Progenitor cell of endocrine pancreas (in vitro differentiated cells): ENCODE measurements at regions not wholly inside any gene's neighbourhood (a gene's known extent, or its start where the extent isn't known, plus 50 kb on each side); places are given as distances from the start of the nearest gene placed in this dataset.

Experiments used
- DNase-seq: peaks from one replicate; pipeline ENCODE4 v3.0.0; 2021; ENCODE audit warnings: low spot score; ENCODE audit not compliant: unreplicated experiment
- H3K27ac Mint-ChIP-seq: 2 replicates; pipeline ENCODE4 v1.8.0; 2021; ENCODE audit warnings: mild to moderate bottlenecking, moderate library complexity, mixed read lengths
- H3K27me3 Mint-ChIP-seq: 2 replicates; pipeline ENCODE4 v1.8.0; 2021; ENCODE audit warnings: mixed read lengths
- H3K36me3 Mint-ChIP-seq: 2 replicates; pipeline ENCODE4 v1.8.0; 2022; ENCODE audit warnings: mixed read lengths; ENCODE audit not compliant: insufficient read depth
- H3K4me1 Mint-ChIP-seq: 2 replicates; pipeline ENCODE4 v1.8.0; 2021; ENCODE audit warnings: low read depth, mixed read lengths
- H3K4me3 Mint-ChIP-seq: 2 replicates; pipeline ENCODE4 v1.8.0; 2021; ENCODE audit warnings: low read depth, mild to moderate bottlenecking, moderate library complexity, mixed read lengths
- H3K9me3 Mint-ChIP-seq: 2 replicates; pipeline ENCODE4 v1.8.0; 2021; ENCODE audit warnings: low read depth, mixed read lengths
- CTCF ChIP-seq: fragments of 200-600 bp; sonication (generic); IDR thresholded peaks from one replicate; pipeline ENCODE4 v1.5.0; 2021; ENCODE audit warnings: antibody characterized with exemption, mild to moderate bottlenecking; ENCODE audit not compliant: unreplicated experiment

- Mint-ChIP-seq H3K4me1 (peaks cover 7% of the 10 kb centered on the region), H3K9me3 (no peaks in the 10 kb centered on the region), H3K36me3 (no peaks in the 10 kb centered on the region), H3K27me3 (peaks cover 4% of the 10 kb centered on the region), H3K27ac (no peak overlapping the region), H3K4me3 (no peak overlapping the region)
- TF ChIP-seq CTCF: no peak
- no peak for DNase-seq
Observed at GRCh38 chr9:126049896-126050604, 276.6 kb upstream of the MVB12B start.

GRCh38 chr9:126050605-126050990, 276.0 kb upstream of the MVB12B start:
- peaks cover 4% of the 10 kb centered on the region for H3K27me3 Mint-ChIP-seq
- no peaks in the 10 kb centered on the region for H3K9me3 Mint-ChIP-seq
- no peak for TF ChIP-seq CTCF
- no peak overlapping the region for H3K27ac Mint-ChIP-seq
- H3K4me1 Mint-ChIP-seq: peaks cover 7% of the 10 kb centered on the region
- no peak overlapping the region for H3K4me3 Mint-ChIP-seq
- no peaks in the 10 kb centered on the region for H3K36me3 Mint-ChIP-seq
- no peak for DNase-seq

- peaks cover 4% of the 10 kb centered on the region for H3K27me3 Mint-ChIP-seq
- H3K27ac Mint-ChIP-seq: no peak overlapping the region
- H3K4me3 Mint-ChIP-seq: no peak overlapping the region
- H3K9me3 Mint-ChIP-seq: no peaks in the 10 kb centered on the region
- peaks cover 7% of the 10 kb centered on the region for H3K4me1 Mint-ChIP-seq
- no peak for DNase-seq
- no peaks in the 10 kb centered on the region for H3K36me3 Mint-ChIP-seq
- TF ChIP-seq CTCF: no peak
Observed at GRCh38 chr9:126051446-126052130, 275.0 kb upstream of the MVB12B start.

- H3K36me3 Mint-ChIP-seq: no peaks in the 10 kb centered on the region
- H3K27me3 Mint-ChIP-seq: peaks cover 4% of the 10 kb centered on the region
- H3K4me3 Mint-ChIP-seq: no peak overlapping the region
- DNase-seq: no peak
- H3K9me3 Mint-ChIP-seq: no peaks in the 10 kb centered on the region
- peaks cover 10% of the 10 kb centered on the region for H3K4me1 Mint-ChIP-seq
- TF ChIP-seq CTCF: no peak
- H3K27ac Mint-ChIP-seq: no peak overlapping the region
Observed at GRCh38 chr9:126052791-126053190, 273.8 kb upstream of the MVB12B start.

GRCh38 chr9:126053913-126054312, 272.7 kb upstream of the MVB12B start:
- Mint-ChIP-seq H3K27me3 (peaks cover 4% of the 10 kb centered on the region), H3K4me3 (no peak overlapping the region), H3K36me3 (no peaks in the 10 kb centered on the region), H3K4me1 (peaks cover 17% of the 10 kb centered on the region), H3K9me3 (no peaks in the 10 kb centered on the region), H3K27ac (no peak overlapping the region)
- no peak for DNase-seq
- no peak for TF ChIP-seq CTCF
